ENCODE measurements at regions not wholly inside any gene's neighbourhood (a gene's known extent, or its start where the extent isn't known, plus 50 kb on each side); places are given as distances from the start of the nearest gene placed in this dataset.

DNA sequence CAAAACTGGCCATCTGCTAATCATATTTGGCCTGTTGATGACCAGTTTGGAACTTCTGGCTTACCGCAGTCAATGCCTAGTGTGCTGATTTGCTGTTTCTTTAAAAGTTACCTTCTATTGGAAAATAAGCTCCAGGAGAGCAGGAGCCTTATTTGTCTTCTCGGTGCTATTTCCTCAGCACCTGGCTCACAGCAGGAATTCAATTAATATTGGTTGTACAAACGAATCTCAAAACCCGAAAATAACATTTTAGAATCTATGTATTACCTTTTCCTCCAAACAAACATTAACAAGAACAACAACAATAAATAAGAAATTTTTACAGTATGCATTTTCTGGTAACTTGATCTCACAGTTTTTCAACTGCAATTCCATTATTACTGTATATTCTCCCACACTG lies 1080.7 kb upstream of the MAP3K7 start:
- FAIRE-seq: no peak
- no peak for DNase-seq (ENCODE audit: insufficient read length)
- TF ChIP-seq POLR2A (IDR thresholded peaks at IDR 0.05; ENCODE audit: low read depth, low read length): no peak
- no peak for TF ChIP-seq POLR2AphosphoS5 (IDR thresholded peaks at IDR 0.05; ENCODE audit: low read depth, low read length)
- no peak for TF ChIP-seq TAF1 (IDR thresholded peaks at IDR 0.05; ENCODE audit: borderline replicate concordance, low read depth, low read length)

- FAIRE-seq (peak; percentile 57), DNase-seq (ENCODE audit: insufficient read length) (no peak)
- TF ChIP-seq POLR2A (IDR thresholded peaks at IDR 0.05; ENCODE audit: low read depth, low read length) (no peak), POLR2AphosphoS5 (IDR thresholded peaks at IDR 0.05; ENCODE audit: low read depth, low read length) (no peak), TAF1 (IDR thresholded peaks at IDR 0.05; ENCODE audit: borderline replicate concordance, low read depth, low read length) (no peak)
These were observed 1077.6 kb upstream of the MAP3K7 start for GRCh38 chr6:91664327-91664959.

GRCh38 chr6:91660893-91661292 lies 1074.0 kb upstream of the MAP3K7 start:
- DNase-seq (ENCODE audit: insufficient read length) (no peak), FAIRE-seq (no peak)
- no peak for TF ChIP-seq POLR2A (IDR thresholded peaks at IDR 0.05; ENCODE audit: low read depth, low read length)
- no peak for TF ChIP-seq POLR2AphosphoS5 (IDR thresholded peaks at IDR 0.05; ENCODE audit: low read depth, low read length)
- no peak for TF ChIP-seq TAF1 (IDR thresholded peaks at IDR 0.05; ENCODE audit: borderline replicate concordance, low read depth, low read length)

DNA sequence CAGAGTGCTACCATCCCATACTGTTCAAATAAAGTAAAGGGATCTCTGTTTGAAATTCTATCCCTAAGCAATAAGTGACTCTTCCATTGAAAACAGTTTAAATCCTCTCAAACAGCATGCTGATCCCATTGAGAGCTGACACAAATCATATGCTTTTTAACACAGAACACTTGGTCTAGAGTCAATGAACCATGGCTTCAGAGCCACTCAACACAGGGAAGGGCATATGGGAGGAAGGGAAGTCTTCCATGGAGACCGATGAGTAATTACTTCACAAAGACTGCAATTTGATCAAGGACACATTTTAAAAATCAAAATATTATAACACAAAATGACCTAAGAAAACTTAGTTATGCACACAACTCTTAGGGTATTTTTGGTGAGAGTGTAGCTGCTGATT lies 1073.0 kb upstream of the MAP3K7 start:
- TF ChIP-seq TAF1 (IDR thresholded peaks at IDR 0.05; ENCODE audit: borderline replicate concordance, low read depth, low read length): no peak
- no peak for TF ChIP-seq POLR2A (IDR thresholded peaks at IDR 0.05; ENCODE audit: low read depth, low read length)
- TF ChIP-seq POLR2AphosphoS5 (IDR thresholded peaks at IDR 0.05; ENCODE audit: low read depth, low read length): no peak
- FAIRE-seq (peak; percentile 62), DNase-seq (ENCODE audit: insufficient read length) (no peak)

- FAIRE-seq (no peak), DNase-seq (ENCODE audit: insufficient read length) (no peak)
- TF ChIP-seq TAF1 (IDR thresholded peaks at IDR 0.05; ENCODE audit: borderline replicate concordance, low read depth, low read length): no peak
- no peak for TF ChIP-seq POLR2AphosphoS5 (IDR thresholded peaks at IDR 0.05; ENCODE audit: low read depth, low read length)
These were observed 1067.9 kb upstream of the MAP3K7 start for GRCh38 chr6:91654793-91655192.

- DNase-seq (ENCODE audit: insufficient read length): no peak
- TF ChIP-seq POLR2AphosphoS5 (IDR thresholded peaks at IDR 0.05; ENCODE audit: low read depth, low read length) (no peak), POLR2A (IDR thresholded peaks at IDR 0.05; ENCODE audit: low read depth, low read length) (no peak), TAF1 (IDR thresholded peaks at IDR 0.05; ENCODE audit: borderline replicate concordance, low read depth, low read length) (no peak)
- FAIRE-seq: no peak
These were observed 1067.5 kb upstream of the MAP3K7 start for GRCh38 chr6:91654357-91654756.

DNA sequence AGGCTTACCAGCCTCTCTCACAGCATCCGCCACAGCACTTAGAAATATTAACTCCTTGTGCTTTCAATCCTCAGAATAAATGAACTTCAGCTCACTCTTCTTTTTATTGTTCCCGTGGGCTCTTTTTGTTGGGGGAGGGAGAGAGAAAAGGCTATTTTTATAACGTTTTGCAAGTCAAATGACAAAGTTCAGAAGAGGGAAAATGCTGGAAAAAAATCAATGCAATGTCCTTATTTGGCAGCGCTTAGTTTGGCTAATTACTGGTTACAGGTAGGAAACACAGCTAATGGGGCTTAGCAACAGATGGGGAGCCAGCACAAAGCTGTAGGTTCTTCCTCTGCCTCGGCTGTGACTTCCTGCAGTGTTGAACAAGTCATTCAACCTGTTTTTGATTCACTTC lies 1067.0 kb upstream of the MAP3K7 start:
- no peak for DNase-seq (ENCODE audit: insufficient read length)
- TF ChIP-seq POLR2A (IDR thresholded peaks at IDR 0.05; ENCODE audit: low read depth, low read length) (no peak), POLR2AphosphoS5 (IDR thresholded peaks at IDR 0.05; ENCODE audit: low read depth, low read length) (no peak), TAF1 (IDR thresholded peaks at IDR 0.05; ENCODE audit: borderline replicate concordance, low read depth, low read length) (no peak)
- no peak for FAIRE-seq

DNA sequence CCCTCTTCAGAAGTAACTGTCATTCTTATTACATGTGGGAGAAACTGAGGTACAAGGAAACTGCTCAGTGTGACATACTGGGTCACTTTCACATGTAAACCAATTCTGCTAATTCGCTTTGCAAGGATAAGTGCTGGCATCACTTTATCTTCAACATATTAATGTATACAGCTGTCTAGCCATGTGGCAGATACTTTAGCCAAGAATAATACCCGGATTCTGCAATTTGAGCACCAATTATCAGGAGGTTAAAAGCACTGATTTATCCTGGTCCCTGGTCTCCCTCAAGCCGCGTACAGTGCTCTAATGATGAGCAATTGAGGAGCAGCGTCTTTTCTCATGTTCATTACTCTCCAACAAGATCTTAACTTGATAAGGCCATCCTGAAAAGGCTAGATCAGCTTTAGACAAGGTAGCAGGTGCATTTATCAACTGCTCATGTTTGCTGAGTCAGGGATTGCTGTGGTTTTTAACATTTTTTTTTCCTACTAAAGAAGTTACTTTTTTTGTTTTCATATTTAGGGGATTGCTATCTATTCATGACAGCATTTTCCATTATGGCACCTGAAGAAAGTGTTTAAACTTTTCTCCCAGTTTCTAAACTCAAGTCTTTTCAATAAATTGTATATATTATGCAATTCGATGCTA lies 1066.3 kb upstream of the MAP3K7 start:
- TF ChIP-seq POLR2AphosphoS5 (IDR thresholded peaks at IDR 0.05; ENCODE audit: low read depth, low read length): no peak
- no peak for TF ChIP-seq POLR2A (IDR thresholded peaks at IDR 0.05; ENCODE audit: low read depth, low read length)
- TF ChIP-seq TAF1 (IDR thresholded peaks at IDR 0.05; ENCODE audit: borderline replicate concordance, low read depth, low read length): no peak
- no peak for DNase-seq (ENCODE audit: insufficient read length)
- no peak for FAIRE-seq

GRCh38 chr6:91646649-91647048 lies 1059.8 kb upstream of the MAP3K7 start:
- no peak for TF ChIP-seq POLR2A (IDR thresholded peaks at IDR 0.05; ENCODE audit: low read depth, low read length)
- TF ChIP-seq POLR2AphosphoS5 (IDR thresholded peaks at IDR 0.05; ENCODE audit: low read depth, low read length): no peak
- no peak for TF ChIP-seq TAF1 (IDR thresholded peaks at IDR 0.05; ENCODE audit: borderline replicate concordance, low read depth, low read length)
- DNase-seq (ENCODE audit: insufficient read length) (no peak), FAIRE-seq (no peak)

GRCh38 chr6:91645811-91646210 lies 1058.9 kb upstream of the MAP3K7 start:
- no peak for FAIRE-seq
- TF ChIP-seq POLR2AphosphoS5 (IDR thresholded peaks at IDR 0.05; ENCODE audit: low read depth, low read length): no peak
- TF ChIP-seq POLR2A (IDR thresholded peaks at IDR 0.05; ENCODE audit: low read depth, low read length): no peak
- no peak for TF ChIP-seq TAF1 (IDR thresholded peaks at IDR 0.05; ENCODE audit: borderline replicate concordance, low read depth, low read length)

DNA sequence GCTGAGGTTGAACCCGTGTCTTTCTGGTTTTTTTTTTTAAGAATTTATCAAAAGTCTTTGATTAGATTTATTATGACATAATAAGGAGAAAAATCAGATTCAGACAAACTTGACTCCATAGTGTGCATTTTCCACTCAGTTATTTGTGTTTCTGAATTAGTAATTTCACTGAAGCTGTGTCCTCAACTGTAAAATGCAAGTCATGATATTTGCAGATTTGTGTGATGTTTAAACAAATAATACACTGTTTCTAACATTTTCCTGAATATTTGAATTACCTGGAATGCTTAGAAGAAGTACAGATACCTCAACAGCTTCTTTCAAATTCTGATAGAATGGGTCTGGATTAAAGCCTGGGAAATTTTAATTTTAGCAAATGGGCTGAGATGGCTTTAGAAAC lies 1050.3 kb upstream of the MAP3K7 start:
- no peak for FAIRE-seq
- DNase-seq (ENCODE audit: insufficient read length): no peak
- TF ChIP-seq TAF1 (IDR thresholded peaks at IDR 0.05; ENCODE audit: borderline replicate concordance, low read depth, low read length) (no peak), POLR2AphosphoS5 (IDR thresholded peaks at IDR 0.05; ENCODE audit: low read depth, low read length) (no peak), POLR2A (IDR thresholded peaks at IDR 0.05; ENCODE audit: low read depth, low read length) (no peak)

More at GRCh38 chr6:91645811-91646210, 1058.9 kb upstream of the MAP3K7 start:
- no peak for DNase-seq (ENCODE audit: insufficient read length)

DNA sequence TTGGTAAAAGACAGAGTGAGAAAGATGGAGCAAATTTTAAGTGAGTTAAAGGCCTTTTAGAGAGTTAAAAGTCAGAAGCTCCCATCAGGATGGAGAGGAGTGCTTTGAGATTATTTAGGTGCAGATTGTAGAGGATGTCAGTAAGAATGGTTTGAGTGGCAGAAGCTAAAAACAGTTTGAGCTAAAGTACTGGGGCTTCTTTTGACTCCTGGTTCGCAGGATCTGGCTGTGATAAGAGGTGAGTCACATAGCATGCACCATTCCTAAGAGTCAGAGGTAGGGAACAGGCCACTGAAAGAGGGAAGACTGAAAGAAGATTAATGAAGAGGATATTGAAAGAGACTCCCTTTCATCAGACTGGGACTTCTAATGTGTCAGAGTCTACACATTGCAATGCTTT lies 1047.9 kb upstream of the MAP3K7 start:
- TF ChIP-seq TAF1 (IDR thresholded peaks at IDR 0.05; ENCODE audit: borderline replicate concordance, low read depth, low read length): no peak
- TF ChIP-seq POLR2AphosphoS5 (IDR thresholded peaks at IDR 0.05; ENCODE audit: low read depth, low read length): no peak
- no peak for TF ChIP-seq POLR2A (IDR thresholded peaks at IDR 0.05; ENCODE audit: low read depth, low read length)
- DNase-seq (ENCODE audit: insufficient read length) (no peak), FAIRE-seq (no peak)
